DOHH2 (cell line): ENCODE measurements at regions not wholly inside any gene's neighbourhood (a gene's known extent, or its start where the extent isn't known, plus 50 kb on each side); places are given as distances from the start of the nearest gene placed in this dataset.

Source experiments
- CTCF ChIP-seq: fragments of 200-600 bp; sonication (generic); IDR thresholded peaks from one replicate; pipeline ENCODE4 v1.5.1; 2014; ENCODE audit warnings: antibody characterized with exemption, mild to moderate bottlenecking, low read depth, low read length; ENCODE audit not compliant: poor library complexity, severe bottlenecking
- EZH2phosphoT487 ChIP-seq: fragments of 200-600 bp; sonication (generic); IDR thresholded peaks from 2 replicates; pipeline ENCODE4 v1.6.1; 2017; ENCODE audit warnings: borderline replicate concordance, mild to moderate bottlenecking, antibody characterized with exemption, low read length, moderate library complexity, mixed read lengths

- TF ChIP-seq CTCF (peak; percentile 75), EZH2phosphoT487 (no peak)
These were observed 120.7 kb upstream of the TRIM2 start for GRCh38 chr4:153083447-153083947.
